ENCODE measurements at regions not wholly inside any gene's neighbourhood (a gene's known extent, or its start where the extent isn't known, plus 50 kb on each side); places are given as distances from the start of the nearest gene placed in this dataset.

GRCh38 chr4:32290102-32290501, 1569.9 kb downstream of the PCDH7 start:
- no peak for TF ChIP-seq CTCF (IDR thresholded peaks at IDR 0.05)
- TF ChIP-seq USF2 (IDR thresholded peaks at IDR 0.05) = no peak
- TF ChIP-seq TFCP2L1 (CRISPR knock-in tag; IDR thresholded peaks at IDR 0.05) = no peak
- no peak for TF ChIP-seq MAFK (IDR thresholded peaks at IDR 0.05; ENCODE audit: partially characterized antibody)
- no peak for TF ChIP-seq POLR2A (IDR thresholded peaks at IDR 0.05; ENCODE audit: low read length)
- TF ChIP-seq REST (IDR thresholded peaks at IDR 0.05) = no peak
- TF ChIP-seq HEYL (CRISPR knock-in tag; IDR thresholded peaks at IDR 0.05) = no peak
- no peak for TF ChIP-seq NR3C1 (IDR thresholded peaks at IDR 0.05)
